Stimulated activated CD4-positive, alpha-beta T cell treated with anti-CD3 and anti-CD28 coated beads, Interleukin-2, amount 100 ng/mL, for 4 hours (primary cell): ENCODE measurements at regions not wholly inside any gene's neighbourhood (a gene's known extent, or its start where the extent isn't known, plus 50 kb on each side); places are given as distances from the start of the nearest gene placed in this dataset.

Source experiments
- DNase-seq: peaks from one replicate; pipeline ENCODE4 v3.0.0-alpha.2; 2020; ENCODE audit warnings: low read depth

GRCh38 chr4:101584306-101584705 lies 206.2 kb upstream of the BANK1 start:
- DNase-seq, result no peak

- DNase-seq, result no peak
Observed at GRCh38 chr4:101563126-101563525, 215.8 kb upstream of the PPP3CA start.

- no peak for DNase-seq
Observed at GRCh38 chr4:101556842-101557241, 209.5 kb upstream of the PPP3CA start.

GRCh38 chr4:101555341-101555880 lies 208.1 kb upstream of the PPP3CA start:
- no peak for DNase-seq

- DNase-seq, result no peak
Observed at GRCh38 chr4:101540336-101540735, 193.0 kb upstream of the PPP3CA start.

GRCh38 chr4:101528526-101528925 lies 181.2 kb upstream of the PPP3CA start:
- DNase-seq, result no peak

GRCh38 chr4:101527188-101527587 lies 179.9 kb upstream of the PPP3CA start:
- DNase-seq, result peak; percentile 47

- no peak for DNase-seq
Observed at GRCh38 chr4:101515566-101515965, 168.2 kb upstream of the PPP3CA start.

GRCh38 chr4:101515099-101515498 lies 167.8 kb upstream of the PPP3CA start:
- no peak for DNase-seq

GRCh38 chr4:101512416-101512815 lies 165.1 kb upstream of the PPP3CA start:
- DNase-seq, result no peak

- DNase-seq, result no peak
Observed at GRCh38 chr4:101501421-101501820, 154.1 kb upstream of the PPP3CA start.

GRCh38 chr4:101500742-101501141 lies 153.4 kb upstream of the PPP3CA start:
- no peak for DNase-seq

GRCh38 chr4:101475246-101475645 lies 127.9 kb upstream of the PPP3CA start:
- DNase-seq, result no peak

GRCh38 chr4:101471201-101471600 lies 123.9 kb upstream of the PPP3CA start:
- DNase-seq, result no peak

- no peak for DNase-seq
Observed at GRCh38 chr4:101464596-101464995, 117.3 kb upstream of the PPP3CA start.

- no peak for DNase-seq
Observed at GRCh38 chr4:101458914-101459313, 111.6 kb upstream of the PPP3CA start.

GRCh38 chr4:101458473-101458872 lies 111.1 kb upstream of the PPP3CA start:
- DNase-seq, result no peak

GRCh38 chr4:101451086-101451485 lies 103.8 kb upstream of the PPP3CA start:
- DNase-seq, result no peak

- no peak for DNase-seq
Observed at GRCh38 chr4:101441446-101441845, 94.1 kb upstream of the PPP3CA start.

GRCh38 chr4:101439926-101440325 lies 92.6 kb upstream of the PPP3CA start:
- DNase-seq, result no peak

- no peak for DNase-seq
Observed at GRCh38 chr4:101421386-101421785, 74.1 kb upstream of the PPP3CA start.

- DNase-seq, result no peak
Observed at GRCh38 chr4:101420661-101421060, 73.3 kb upstream of the PPP3CA start.

- no peak for DNase-seq
Observed at GRCh38 chr4:101419336-101420135, 72.2 kb upstream of the PPP3CA start.

GRCh38 chr4:101418466-101418865 lies 71.1 kb upstream of the PPP3CA start:
- no peak for DNase-seq
